Islet of Langerhans (tissue), 1 donor: ENCODE measurements at regions not wholly inside any gene's neighbourhood (a gene's known extent, or its start where the extent isn't known, plus 50 kb on each side); places are given as distances from the start of the nearest gene placed in this dataset.

Experiments used
- FAIRE-seq: peaks from one replicate; lab custom pipeline; 2011; peaks lifted over from hg19 to GRCh38; lab: Jason Lieb, UNC

DNA sequence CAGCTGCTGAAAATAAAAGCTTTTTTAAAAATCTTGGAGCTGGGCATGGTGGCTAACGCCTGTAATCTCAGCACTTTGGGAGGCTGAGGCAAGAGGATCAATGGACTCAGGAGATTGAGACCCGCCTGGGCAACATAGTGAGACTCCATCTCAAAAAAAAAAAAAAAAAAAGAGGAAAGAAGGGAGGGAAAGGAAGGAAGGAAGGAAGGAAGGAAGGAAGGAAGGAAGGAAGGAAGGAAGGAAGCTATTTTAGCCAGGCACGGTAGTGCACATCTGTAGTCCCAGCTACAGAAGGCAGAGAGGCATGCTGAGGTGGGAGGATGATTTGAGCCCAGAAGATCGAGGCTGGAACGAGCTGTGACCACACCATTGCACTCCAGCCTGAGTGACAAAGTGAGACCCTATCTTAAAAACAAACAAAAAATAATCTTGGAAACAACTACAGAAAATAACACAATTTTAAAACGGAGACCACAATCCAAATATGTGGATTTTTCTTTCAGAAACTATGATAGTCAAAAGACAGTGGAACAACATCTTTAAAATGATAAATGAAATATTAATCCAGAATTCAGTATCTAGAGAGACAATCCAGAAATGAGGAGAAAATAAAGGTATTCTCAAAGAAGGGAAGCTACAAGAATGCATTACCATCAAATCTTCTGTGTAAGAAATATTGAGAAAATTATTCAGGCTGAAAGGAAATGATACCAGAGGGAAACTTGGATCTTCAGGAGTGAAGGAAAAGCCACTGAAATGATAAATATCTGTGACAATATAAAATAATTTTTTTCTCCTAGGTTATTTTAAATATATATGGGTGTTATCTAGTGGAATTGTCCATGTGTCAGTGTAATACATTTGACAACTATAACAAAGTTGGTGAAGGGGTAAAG is 182.0 kb downstream of the GPX5 start:
- FAIRE-seq, result no peak

DNA sequence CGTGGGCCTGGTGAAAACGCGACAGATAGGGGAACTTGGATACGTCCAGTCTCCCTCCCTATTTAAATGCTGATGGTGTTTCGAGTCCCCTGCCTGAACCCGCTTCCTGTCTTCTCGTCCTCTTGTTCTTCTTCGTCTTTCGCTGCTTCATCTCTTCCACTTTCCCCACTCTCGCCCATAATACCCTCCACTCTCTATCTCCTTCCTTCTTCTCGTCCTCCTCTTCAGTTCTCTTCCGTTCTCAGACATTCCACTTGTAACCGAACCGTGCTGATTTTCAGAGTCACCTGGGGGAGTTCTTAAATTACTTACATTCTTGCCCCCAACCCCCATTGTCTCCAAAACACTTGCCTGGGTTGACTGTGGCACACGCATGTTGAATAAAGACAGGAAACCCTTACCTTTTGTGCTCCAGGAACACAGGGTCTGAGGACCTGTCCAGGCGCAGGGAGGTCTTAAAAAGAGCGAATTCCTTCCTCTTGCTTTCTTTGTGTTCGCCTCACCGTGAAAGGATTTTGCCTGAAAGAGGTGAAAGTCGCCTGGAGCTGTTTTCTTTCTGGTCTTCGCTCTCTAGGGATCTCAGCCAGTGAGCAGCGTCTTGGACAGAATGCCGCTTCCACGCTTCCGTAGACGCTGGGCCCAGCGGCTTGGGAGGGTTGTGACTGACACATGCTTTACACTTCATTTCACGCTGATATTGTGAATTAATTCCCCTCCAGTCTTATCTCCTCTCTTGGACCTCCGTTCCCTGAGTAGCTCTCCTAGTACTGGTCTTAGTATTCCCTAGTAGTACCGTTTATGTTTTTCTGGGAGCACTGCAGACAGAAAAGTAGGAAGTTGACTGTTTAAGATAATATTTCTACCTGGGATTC is 184.0 kb downstream of the GPX5 start:
- FAIRE-seq, result no peak

DNA sequence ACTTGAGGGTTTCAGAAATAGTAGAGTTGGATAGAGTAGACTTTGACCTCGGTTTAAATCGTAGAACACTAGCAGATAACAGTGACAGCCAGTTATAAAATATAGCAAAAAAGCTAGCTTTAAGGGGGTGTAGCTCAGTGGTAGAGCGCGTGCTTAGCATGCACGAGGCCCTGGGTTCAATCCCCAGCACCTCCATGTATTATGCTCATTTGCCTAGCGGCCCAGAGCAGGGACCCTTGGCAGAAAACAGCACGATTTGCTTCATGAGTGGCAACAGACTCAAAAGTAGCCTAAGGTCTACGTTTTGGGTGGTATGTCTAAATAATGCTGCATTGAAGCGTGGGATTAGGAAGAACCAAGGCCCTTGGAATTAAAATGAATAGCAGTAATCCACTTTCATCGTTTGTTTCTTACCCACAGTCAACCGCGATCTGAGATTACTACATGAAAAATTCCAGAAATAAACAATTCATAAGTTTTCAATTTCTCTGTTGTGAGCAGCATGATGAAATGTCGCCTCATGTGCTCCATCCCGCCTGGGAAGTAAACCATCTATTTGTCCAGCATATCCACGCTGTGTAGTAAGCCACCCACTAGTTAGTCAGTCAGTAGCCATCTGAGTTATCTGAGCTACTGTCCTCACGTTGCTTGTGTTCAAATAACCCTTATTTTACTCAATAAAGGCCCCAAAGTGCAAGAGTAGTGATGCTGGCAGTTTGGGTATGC is 184.9 kb downstream of the GPX5 start:
- no peak for FAIRE-seq

DNA sequence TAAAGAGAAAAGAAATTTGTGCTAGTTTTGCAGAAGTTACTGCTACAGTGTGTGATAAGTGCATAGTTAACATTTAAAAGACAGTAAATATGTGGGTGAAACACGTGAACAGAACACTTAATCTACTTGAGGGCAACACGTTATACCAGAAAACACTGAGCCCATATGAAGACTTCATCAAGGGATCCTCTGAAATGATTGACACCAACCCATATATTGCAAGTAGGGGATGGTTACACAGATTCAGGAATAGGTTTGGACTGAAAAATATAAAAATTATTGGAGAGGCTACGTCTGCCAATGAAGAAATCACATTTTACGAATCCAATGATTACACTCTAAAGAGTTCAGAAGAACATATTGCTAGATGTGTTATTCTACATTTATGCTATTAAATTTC is 185.6 kb downstream of the GPX5 start:
- FAIRE-seq, result no peak

DNA sequence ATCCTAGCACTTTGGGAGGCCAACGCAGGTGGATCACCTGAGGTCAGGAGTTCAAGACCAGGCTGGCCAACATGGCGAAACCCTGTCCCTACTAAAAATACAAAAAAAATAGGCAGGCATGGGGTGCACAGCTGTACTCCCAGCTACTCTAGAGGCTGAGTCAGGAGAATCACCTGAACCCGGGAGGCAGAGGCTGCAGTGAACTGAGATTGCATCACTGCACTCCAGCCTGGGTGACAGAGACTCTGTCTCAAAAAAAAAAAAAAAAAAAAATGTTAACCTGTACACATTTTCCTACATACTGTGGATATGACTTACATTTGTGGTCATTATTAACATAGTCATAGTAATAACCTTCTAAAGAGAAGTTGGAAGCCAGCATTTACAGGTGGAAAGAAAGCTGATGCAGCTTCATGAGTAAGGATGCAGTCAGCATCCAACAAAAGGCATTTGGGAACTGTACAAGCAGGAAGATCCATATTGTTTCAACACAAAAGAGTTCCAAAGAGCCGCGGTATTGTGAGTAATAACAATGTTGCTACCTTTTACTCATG is 186.2 kb downstream of the GPX5 start:
- no peak for FAIRE-seq

DNA sequence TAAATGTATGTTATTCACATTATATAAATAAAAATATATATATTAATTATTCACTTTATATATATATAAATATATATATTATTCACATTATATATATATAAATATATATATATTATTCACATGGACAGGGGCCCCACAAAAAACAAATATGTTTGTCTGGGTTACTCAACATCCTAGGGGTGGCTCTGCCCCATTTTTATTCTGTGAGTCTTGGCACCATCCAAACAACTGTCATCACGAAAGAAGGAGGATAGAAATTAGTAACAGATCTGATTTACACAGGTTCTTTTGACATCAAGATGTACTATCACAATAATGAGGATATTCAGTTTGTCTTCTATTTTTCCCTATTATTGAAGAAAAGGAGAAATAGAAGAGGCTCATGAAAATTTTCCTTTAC is 187.3 kb downstream of the GPX5 start:
- no peak for FAIRE-seq

DNA sequence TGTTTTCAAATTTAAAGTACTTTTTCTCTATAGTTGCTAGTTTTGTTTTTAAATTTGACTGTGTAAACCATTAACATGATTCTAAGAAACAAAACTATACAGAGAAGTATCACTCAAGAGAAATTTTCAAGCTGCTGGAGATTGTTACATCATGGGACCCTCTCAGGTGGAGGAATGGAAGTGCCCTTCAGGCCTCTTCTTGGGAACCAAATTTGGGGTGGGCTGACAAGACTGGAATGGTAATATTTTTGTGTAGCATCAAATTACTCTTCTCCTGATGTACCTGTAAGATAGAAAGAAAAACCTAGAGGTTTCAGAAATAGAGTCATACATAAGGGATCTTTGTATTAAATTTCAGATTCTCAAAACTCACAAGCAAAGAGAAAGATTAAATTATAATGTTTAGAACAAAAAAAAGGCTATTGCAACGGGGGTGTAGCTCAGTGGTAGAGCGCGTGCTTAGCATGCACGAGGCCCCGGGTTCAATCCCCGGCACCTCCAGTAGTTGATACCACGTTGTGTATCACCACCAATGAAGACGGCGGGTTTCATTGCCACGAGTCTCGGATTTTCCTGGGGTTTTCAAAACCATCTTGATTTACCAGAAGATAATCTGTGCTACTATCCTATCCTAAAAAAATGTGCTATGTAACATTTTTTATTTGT is 193.7 kb downstream of the GPX5 start:
- no peak for FAIRE-seq

DNA sequence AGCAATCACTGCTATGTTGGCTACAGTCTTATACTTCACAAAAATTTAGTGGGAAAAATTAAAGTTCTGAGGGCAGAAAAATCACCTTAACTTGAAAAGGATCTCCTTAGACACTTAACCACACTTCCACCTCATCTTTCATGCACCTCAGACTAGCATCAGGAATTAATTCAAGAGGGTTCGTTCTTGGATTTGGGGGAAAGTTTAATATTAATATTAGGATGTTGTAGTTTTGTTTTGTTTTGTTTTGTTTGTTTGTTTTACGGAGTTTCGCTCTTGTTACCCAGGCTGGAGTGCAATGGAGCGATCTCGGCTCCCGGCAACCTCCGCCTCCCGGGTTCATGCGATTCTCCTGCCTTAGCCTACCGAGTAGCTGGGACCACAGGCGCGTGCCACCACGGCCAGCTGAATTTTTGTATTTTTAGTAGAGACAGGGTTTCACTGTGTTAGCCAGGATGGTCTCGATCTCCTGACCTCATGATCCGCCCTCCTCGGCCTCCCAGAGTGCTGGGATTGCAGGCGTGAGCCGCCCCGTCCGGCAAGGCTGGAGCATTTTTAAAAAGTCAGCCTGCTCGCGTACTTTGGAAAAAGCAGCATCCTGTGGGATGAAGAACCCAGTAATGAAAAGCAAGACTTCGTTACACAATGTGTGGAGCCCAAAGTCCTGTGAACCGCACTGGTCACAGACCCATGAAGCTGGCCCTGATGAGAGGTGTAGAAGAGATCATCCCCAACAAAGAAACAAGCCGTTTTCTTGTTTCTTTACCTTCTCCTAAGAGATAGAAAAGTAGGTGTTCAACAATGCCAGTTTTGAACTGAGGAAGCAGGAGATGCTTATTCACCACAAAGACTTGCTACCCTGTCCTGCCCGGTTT is 194.9 kb downstream of the GPX5 start:
- no peak for FAIRE-seq

DNA sequence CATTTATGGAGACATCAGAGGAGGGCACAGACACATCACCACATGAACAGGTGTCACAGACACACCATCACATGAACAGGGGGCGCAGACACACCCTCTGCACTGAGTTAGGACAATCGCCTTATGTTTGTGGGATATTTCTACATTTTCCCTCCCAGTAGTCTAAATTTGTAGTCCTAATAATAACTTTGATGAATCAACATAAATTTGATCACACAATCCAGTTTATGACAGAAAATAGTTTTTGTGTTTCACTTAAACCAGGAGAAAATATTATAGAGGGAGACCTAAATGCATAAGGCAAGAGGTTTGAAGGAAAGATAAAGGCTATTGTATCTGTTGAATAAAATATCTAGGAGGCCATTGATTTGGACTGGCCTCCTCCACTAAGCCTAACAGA is 195.7 kb downstream of the GPX5 start:
- no peak for FAIRE-seq

DNA sequence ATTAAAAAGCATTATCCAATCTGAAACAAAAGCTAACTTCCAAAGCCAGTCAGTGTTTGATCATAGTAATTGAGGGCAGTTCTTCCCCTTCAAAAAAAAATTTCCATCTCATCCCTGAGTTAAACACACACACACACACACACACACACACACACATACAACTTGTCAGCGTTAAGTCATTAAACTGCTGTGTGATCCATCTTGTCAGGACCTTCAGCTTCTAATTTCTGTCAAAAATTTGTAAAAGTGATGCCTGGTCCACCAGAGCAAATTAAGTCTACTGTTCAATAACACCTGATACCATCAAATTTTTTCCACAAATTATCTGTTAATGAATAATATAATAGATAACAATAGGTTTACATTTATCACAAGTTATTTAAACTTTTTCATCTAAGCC is 198.7 kb downstream of the GPX5 start:
- FAIRE-seq, result no peak

DNA sequence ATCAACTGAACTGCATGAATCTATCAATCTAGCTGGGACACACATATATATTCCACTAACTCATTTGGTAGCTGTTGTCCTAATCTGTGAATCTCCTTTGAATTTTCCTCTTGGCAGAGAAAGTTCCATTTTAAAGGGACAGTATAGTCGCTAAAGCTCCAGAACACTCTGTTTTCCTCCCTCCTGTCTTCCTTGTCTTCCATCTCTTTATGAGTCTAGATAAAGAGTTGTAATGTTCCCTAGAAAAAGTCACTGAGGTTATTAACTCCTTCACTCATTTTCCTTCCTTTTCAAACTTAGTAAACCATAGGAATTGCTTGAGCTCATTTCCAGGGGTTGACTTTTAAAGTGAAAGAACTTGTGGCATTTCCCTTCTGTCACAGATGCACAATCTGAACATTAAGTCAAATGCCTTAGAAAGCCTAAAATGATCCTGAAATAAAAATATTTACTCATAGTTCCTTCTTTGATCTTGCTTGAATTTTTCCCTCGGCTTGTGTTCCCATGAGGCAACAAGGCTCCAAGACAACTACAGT is 198.4 kb downstream of the TRIM27 start:
- FAIRE-seq, result no peak

DNA sequence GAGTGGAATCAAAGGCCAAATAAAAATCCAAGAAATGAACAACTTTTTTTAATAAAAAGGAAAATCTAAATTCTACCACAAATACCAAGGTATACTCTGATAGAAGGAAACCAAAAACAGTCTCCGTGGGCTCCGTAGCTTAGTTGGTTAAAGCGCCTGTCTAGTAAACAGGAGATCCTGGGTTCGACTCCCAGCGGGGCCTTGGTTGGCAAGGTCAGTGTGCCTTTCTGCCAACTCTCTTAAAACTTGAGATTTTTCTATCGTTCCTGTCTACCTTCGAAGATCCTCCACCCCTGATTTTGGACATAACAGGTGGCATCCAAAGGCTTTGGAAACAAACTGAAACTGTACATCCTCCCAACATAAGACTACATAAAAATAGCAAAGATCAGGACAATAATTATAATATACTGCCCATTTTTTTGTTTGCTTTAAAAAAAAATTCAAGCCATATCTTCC is 197.9 kb downstream of the TRIM27 start:
- no peak for FAIRE-seq

DNA sequence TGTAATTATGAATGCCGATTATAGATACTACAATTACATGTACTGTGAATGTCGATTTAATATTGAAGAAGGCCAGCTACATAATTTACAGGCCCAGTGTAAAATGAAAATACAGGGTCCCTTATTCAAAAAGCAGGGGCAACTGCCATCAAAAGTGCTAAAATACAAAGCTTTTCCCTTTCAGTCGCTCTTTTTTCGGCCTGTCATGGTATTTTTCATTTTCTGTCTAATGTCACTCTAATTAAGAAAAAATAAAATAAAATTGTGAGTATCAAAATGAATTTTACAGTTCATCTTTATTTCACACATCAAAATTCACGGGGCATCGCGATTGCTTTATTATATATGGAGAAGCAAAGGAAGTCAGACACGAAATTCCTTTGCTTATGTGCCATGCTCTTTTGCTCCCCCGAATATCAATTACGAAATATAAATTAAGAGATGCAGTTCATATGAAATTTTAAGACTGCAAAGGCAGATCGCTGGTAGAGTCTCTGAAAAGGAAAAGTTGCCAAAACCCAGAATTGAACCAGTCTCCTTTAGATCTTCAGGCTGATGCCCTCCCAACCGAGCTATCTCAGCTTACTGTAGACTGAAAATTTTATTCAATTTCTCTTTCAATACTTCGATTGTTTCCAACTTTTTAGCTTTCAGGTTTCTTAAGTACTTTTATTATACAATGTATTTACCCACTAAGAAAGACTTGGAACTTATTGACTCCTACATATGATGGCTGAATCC is 197.0 kb downstream of the TRIM27 start:
- FAIRE-seq, result no peak

DNA sequence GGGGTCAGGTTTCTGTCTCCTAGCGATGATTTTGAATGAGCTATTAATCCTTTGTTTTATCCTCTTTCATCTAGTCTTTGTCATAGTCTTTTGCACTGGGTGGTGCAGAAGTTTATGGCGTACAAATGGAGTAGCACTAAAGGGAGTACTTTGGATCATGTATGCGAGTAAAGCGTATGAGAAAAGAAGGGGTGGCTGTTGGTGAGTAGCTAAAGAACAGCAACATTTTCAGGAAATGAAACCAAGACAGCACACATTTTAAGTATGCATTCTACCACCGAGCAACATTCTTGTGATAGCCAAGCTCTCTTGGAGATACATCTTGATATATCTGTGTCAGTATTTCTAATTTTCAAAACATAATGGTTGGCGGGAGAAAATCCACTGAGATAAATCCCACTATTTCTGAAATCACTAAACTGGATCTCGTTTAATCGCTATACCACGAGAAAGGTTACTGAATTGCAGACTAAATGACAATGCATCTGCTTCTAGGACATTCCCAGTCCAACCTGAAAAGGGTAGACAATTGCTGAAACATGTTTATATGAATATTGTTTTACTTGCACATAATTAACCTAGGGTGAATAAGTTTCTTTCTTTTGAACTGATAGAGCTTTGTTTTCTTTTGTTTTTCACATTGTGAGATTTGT is 196.1 kb downstream of the TRIM27 start:
- no peak for FAIRE-seq

DNA sequence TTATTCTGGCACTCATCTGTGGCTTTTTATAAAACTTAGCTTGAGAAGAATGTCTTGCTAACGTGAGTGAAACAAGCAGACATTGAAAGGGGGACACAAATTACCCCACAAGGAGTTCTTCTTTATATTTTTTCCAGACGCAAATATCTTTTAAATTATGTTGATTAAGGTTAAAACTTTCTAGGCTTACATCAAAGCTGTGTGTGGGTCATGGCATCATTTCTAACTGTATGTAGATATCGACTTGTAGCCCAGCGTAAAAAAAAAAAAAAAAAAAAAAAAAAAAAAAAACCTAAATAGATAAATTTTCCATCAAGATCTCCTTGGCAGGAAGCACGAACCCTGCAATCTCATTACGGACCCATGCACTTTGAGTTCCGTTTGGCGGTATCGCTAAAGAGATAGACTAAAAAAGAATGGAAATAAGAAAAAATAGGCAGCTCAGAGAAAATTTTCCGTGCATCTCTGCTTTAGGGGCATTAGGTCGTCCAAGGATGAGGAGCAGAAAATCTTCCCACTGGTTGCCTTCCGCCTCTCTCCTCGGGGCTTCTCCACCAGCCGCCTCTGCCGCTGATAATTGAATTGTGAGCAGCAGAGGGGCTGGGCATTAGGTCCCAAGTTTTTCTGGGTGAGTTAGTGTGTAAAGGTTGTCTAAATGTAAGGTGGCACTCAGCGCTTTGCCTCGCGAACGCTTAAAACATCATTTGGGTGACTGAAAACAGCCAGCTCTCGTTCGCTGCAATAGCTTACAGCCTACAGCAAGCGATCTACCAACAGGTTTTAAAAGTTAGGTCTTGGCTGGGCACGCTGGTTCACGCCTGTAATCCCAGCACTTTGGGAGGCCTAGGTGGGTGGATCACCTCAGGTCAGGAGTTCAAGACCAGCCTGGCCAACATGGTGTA is 194.0 kb downstream of the TRIM27 start:
- FAIRE-seq, result no peak

DNA sequence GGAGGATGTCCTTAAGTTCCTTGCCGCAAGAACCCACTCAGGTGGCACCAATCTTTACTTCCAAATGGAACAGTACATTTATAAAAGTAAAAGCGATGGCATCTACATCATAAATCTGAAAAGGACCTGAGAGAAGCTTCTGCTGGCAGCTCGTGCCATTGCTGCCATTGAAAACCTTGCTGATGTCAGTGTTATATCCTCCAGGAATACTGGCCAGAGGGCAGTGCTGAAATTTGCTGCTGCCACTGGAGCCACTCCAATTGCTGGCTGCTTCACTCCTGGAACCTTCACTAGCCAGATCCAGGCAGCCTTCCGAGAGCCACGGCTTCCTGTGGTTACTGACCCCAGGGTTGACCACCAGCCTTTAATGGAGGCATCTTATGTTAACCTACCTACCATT is 191.7 kb downstream of the TRIM27 start:
- FAIRE-seq, result no peak

DNA sequence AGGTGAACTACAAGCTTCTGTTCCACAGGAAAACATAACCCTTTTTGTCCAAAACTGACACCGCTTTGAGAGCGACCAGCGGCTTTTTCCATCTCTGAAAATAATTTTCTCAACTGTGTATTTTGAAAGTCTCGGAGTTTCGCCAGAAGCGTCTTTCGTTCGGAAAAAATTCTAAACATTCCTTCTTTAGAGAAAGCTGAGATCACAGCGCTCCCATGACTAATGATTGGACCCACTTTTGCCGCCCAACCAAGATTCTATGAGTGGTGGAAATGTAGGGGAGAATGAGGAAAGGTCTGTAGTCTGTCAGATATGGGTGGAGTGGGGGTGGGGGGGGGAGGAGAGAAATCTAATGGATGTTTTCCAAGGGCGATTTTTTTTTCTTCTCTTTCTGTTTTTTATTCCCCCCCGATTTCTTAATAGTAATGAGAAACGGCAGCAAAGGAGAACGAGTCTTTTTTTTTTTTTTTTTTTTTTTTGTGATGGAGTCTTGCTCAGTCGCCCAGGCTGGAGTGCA is 189.3 kb downstream of the TRIM27 start:
- no peak for FAIRE-seq

DNA sequence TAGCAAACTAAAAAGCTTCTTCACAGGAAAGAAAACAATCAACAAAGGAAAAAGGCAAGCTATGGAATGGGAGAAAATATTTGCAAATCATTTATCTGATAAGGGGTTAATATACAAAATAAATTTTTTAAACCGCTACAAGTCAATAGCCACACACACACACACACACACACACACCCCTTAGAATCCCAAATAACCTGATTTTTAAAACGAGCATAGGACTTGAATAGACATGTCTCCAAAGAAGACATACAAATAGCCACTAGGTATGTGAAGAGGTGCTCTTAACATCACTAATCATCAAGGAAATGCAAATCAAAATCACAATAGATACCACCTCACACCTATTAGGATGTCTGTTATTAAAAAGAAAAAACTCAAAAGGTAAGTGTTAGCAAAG is 187.7 kb downstream of the TRIM27 start:
- no peak for FAIRE-seq
